Embryonic facial prominence (tissue), 1 donor: ENCODE measurements at regions not wholly inside any gene's neighbourhood (a gene's known extent, or its start where the extent isn't known, plus 50 kb on each side); places are given as distances from the start of the nearest gene placed in this dataset.
"Not testable (repeated sequence)": the region's sequence is repeated elsewhere in the genome, so short reads cannot be mapped to it uniquely, and the experiment has no call there.

ENCODE experiments used
- DNase-seq: peaks from one replicate; pipeline ENCODE4 v3.0.0-alpha.2; 2016; ENCODE audit errors: extremely low spot score

- DNase-seq = no peak
Measured at GRCh38 chr10:130509881-130510689, 373.9 kb downstream of the GLRX3 start.

DNA sequence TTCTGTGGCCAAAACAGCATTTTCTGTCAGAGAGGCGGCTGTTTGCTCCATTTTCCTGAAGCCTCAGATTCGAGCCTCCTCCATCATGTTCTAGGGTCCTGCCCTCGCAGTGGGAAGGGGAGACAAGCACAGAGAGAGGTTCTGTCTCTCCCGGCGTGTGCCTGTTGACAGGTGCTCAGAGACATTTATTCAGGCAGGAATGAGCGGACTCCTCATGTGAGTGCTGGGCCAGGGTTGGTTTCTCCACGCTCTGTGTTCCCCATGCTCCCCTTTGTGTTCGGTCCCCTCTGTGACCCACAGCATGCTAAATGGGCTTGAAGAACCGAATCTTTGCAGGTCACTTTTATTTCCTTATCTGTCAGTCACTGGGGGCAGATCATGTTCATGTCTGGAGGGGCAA is 374.6 kb downstream of the GLRX3 start:
- no peak for DNase-seq

GRCh38 chr10:130511766-130512165 is 375.6 kb downstream of the GLRX3 start:
- no peak for DNase-seq

DNA sequence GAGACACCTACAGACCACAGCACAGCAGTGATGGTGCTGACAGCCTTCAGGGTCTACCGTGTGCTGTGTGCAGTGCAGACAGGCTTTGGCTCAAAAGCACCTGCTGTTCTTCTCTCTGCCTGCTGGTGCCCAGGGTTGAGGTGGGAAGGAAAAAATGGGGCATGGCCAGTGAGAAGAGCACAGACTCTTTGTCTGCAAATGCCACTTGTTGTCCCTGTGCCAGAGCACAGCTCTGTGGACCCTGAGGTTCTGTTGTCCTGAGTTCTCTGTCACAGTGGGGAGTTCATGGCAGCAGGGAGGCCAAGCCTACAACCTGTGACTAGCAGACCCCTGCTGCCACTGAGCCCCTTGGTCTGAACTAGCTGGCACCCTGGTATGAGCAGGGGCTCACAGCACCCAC is 376.7 kb downstream of the GLRX3 start:
- no peak for DNase-seq

- no peak for DNase-seq
Measured at GRCh38 chr10:130513686-130514476, 377.7 kb downstream of the GLRX3 start.

DNA sequence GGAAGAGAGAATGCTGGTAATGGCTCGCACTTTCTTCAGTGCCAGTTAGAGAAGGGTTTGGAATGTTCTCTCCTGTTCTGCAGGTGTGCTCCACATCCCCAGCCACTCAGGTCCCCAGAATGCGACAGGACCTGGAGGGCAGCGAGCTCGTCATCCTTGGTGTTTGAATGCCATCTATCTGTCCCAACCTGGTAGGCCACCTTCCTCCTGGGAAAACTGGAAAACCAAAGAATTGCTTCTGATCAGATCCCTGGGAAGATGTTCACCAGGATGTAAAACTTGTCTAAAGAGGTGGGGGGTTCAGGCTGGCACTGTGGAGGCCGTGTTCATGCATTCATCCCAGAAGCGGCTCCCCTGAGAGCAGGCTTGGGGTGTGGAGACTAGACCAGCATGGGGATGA is 379.5 kb downstream of the GLRX3 start:
- DNase-seq = no peak

- DNase-seq = no peak
Measured at GRCh38 chr10:130516141-130516735, 380.0 kb downstream of the GLRX3 start.

DNA sequence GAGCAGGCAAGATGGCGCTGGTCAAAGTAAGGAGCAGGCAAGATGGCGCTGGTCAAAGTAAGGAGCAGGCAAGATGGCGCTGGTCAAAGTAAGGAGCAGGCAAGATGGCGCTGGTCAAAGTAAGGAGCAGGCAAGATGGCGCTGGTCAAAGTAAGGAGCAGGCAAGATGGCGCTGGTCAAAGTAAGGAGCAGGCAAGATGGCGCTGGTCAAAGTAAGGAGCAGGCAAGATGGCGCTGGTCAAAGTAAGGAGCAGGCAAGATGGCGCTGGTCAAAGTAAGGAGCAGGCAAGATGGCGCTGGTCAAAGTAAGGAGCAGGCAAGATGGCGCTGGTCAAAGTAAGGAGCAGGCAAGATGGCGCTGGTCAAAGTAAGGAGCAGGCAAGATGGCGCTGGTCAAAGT is 382.7 kb downstream of the GLRX3 start:
- not testable (repeated sequence) for DNase-seq

DNA sequence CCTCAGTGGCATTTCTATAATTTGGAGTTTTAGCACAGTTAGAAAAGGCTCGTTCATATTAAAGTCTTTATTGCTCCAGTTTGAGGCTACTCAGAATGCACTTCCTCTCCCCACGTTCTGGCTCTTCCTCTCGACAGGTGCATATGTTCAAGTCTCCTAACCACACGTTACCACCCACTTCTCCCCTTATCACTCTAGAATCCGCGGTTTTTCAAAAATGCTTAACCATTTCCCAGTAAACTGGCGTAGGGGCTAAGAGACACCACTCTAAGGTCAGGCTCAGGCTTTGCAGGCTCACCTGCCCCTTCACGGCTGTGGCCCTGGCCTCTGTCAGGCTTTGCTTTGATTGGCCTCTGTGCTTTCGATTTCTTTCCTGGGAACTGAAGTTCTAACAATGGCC is 383.6 kb downstream of the GLRX3 start:
- DNase-seq = no peak

DNA sequence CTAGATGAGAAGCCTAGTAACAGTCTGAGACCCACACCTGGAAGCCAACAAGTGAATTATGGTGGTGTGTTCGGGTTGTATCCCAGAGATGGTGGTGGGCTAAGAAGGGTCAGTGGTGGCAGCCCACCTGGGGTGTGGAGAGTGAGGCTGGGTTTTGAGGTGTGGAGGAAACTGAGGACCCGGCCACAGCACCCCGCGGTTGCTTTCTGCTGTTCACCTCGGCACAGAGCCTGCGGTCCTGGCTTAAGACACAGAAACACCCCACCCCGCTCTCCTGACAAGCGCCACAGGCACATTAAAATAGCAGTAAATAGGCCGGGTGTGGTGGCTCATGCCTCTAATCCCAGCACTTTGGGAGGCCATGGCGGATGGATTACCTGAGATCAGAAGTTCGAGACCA is 395.1 kb downstream of the GLRX3 start:
- no peak for DNase-seq

DNA sequence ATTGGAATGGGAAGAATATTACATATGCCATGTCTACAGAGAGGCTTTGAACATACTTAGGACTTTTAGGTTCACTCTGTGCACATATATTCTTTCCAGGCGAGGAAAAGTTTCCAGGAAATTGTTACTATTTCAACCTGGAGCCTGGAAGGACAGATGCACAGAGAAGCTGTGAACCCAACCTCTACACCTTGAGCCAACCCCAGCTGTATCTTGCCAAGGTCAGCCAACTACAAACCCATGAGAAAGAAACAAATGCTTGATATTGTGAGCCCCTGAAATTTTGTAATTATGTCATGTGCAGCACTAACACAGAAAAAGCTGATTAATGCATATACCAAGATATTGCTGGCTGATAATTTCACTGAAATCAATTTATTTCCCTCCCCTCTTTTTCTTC is 404.9 kb downstream of the GLRX3 start:
- DNase-seq = no peak

GRCh38 chr10:130542761-130543160 is 406.6 kb downstream of the GLRX3 start:
- DNase-seq = no peak

DNA sequence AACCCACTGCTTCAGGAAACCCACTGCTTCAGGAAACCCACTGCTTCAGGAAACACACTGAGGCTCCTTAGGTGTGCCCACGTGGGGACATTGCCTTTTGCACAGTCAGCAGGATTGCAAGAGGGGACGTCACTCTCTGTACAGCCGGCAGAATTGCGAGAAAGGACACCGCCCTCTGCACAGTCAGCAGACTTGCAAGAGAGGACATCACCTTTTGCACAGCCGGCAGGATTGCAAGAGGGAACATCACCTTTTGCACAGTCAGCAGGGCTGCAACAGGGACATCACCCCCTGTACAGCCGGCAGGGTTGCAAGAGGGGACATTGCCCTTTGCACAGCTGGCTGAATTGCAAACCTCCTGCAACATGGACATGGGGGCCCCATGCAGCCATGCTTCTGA is 407.6 kb downstream of the GLRX3 start:
- no peak for DNase-seq

DNA sequence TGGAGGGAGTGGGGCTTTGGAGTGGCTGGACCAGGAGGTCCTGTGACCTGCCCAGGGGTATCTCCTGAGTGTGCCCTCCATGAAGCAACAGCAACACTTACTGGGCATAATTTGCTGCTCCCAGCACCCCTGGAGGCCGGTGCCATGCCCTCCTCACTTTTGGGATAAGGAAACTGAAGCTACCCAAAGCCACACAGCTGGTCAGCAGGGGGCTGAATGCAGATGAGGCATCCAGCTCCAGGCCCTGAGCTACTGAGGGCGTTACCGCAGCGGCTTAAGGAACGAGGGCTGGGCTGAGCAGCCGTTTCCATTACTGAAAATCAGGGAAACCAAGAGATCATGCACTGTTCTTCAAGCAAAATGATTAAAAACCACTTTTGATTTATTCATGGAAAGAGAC is 408.9 kb downstream of the GLRX3 start:
- no peak for DNase-seq

- no peak for DNase-seq
Measured at GRCh38 chr10:130545697-130546096, 409.5 kb downstream of the GLRX3 start.

- no peak for DNase-seq
Measured at GRCh38 chr10:130546841-130547240, 410.6 kb downstream of the GLRX3 start.

DNA sequence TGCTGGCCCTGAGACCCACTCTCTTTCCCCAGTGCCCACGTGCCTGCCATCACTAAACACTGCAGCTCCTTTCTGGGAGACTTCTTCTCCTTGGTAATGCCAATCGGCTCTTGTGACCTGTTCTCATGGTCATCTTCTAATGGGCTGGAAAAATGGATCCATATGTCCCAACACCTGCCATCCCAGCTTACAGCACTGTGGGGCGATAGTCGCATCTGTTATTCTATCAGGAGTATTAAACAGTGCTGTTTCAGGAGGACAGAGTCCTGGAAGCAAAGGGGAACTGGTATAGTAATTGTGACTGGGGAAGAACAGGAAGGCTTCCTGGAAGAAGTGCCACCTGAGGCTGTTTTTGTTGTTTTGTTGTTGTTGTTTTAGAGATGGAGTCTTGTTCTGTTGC is 411.2 kb downstream of the GLRX3 start:
- DNase-seq = no peak

DNA sequence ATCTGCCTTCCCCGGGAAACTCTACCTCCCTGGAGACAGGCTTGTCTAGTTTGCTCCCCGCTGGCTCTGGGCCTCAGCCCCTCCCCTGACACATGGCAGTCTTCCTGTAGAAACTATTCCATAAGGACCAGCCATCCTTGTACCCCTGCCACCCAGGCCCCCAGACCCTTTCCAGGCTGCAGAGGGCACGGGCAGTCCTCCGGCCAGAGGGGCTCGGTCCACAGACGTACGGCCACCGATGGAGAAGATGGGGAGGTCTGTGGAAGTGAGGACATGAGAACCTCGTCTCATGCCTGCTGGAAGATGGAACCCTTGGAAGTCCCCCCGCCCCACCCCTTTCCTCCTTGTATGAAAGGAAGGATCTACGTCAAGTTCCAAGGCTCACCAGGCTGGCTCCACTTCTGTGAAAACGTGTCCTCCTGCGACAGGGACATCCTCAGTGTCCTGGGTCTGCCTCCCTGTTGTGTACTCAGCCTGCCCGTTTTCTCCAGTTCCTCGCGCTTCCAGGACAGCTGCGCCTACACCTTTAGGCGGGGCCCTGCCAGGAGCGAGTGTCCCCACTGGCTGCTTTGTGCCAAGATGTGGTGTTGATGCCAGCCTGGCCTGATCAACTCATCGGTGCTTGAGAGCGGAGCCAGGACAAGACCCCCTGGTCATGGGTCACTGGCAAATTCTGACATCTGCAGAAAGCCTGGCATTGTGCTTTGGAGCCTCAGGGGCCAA is 414.9 kb downstream of the GLRX3 start:
- DNase-seq = no peak

DNA sequence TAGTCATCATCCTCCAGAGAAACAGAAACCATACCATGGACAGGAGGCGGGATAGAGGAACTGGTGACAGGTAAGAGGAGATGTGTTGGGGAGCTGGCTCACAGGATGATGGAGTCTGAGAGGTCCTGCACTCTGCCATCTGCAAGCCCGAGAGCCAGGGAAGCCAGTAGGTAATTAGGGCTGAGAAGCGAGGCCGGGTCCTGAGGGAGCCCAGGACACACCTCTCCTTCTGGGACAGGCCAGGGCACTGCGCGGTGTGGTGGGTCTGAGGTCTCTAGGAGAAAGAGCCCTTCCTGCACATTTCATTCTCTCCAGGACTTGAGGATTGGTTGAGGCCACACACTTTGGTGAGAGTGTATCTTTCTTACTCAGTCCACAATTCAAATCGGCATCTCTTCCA is 415.5 kb downstream of the GLRX3 start:
- DNase-seq = no peak

GRCh38 chr10:130553826-130554225 is 417.6 kb downstream of the GLRX3 start:
- no peak for DNase-seq

DNA sequence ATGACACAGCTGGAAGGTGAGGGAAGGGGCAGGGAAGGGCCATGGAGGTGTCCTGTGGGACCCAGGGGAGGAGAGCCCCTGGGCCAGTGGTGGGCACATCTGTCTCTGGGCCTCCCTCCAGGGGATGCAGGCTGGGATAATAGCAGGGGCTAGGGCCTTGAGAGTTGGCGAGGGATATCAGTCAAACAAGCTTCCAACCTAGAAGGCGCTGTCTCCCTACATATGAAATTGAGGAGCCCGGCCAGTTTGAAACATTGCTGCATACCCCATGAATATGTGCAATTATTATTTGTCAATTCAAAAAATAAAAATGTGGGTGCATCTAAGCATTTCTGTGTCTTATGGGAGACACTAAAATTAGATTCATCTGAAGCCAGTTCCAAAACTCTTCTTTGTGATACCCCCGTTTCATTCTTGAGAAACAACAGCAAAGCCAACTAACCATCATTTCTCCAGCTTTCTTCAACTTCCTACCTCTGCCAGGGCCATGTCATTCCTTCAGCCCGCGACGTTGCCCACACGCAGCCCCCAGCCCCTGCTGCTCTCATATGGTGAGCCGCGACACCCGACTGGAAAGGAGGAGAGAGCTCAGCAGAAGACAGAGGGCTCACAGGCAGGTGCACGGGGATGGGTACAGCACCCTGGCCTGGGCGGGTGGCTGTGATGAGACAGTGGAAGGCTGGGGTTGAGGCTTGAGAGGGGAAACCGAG is 418.7 kb downstream of the GLRX3 start:
- DNase-seq = no peak

DNA sequence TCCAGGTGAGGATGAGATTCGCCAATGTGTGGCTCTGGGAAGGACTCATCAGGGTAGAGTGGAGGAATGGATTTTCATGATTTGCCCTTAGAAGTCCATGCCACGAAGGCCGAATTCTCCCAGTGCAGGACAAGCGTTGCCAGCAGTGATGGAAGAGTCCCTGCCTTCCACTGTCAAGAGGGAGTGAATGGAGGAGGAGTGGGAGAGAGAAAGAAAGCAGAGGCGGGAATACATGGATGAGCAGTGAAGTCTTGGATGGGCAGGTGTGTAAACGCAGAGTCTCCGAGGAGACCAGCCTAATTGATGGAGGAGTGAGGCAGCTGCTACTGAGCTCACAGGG is 419.2 kb downstream of the GLRX3 start:
- DNase-seq = no peak
